GM06990 (cell line): ENCODE measurements at regions not wholly inside any gene's neighbourhood (a gene's known extent, or its start where the extent isn't known, plus 50 kb on each side); places are given as distances from the start of the nearest gene placed in this dataset.

ENCODE experiments used
- DNase-seq: peaks from one replicate; pipeline ENCODE4 v3.0.0-alpha.2; 2011; ENCODE audit not compliant: insufficient read length; ENCODE audit errors: extremely low read depth
- H3K27me3 ChIP-seq: replicated peaks from 2 replicates; pipeline ENCODE4 v1.6.0; 2011; ENCODE audit warnings: low read length; ENCODE audit not compliant: control insufficient read depth, insufficient read depth
- H3K36me3 ChIP-seq: 2 replicates; pipeline ENCODE4 v1.5.1; 2011; ENCODE audit warnings: low read length; ENCODE audit not compliant: control insufficient read depth, insufficient read depth
- H3K4me3 ChIP-seq: replicated peaks from 2 replicates; pipeline ENCODE4 v1.5.1; 2011; ENCODE audit warnings: low read depth, mild to moderate bottlenecking, control low read depth, low read length
- TF ChIP-seq, protein P1 (sequence below): IDR thresholded peaks from 2 replicates; pipeline ENCODE4 v1.5.1; 2011; ENCODE audit warnings: low read length, control low read depth, mild to moderate bottlenecking, inconsistent platforms; ENCODE audit not compliant: insufficient read depth, poor library complexity, severe bottlenecking

DNA sequence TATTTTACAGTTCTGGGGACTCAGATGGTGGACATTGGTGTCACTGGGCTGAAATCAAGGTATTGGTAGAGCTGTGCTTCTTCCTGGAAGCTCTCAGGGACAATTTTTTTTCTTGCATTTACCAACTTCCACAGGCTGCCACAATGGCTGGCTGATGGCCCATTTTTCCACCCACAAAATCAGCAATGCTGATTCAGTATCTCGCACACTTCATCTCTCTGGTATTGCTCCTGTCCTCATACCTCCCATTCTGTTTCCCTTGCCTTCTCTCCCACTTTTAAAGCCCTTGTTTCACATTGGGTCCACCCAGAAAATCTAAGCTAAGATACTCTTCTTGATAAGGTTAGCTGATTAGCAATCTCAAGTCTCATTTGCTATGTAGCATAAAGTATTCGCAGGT is 530.9 kb upstream of the POM121L12 start:
- DNase-seq = no peak
- H3K27me3 ChIP-seq = no peaks in the 10 kb centered on the region
- TF ChIP-seq, protein P1, sequence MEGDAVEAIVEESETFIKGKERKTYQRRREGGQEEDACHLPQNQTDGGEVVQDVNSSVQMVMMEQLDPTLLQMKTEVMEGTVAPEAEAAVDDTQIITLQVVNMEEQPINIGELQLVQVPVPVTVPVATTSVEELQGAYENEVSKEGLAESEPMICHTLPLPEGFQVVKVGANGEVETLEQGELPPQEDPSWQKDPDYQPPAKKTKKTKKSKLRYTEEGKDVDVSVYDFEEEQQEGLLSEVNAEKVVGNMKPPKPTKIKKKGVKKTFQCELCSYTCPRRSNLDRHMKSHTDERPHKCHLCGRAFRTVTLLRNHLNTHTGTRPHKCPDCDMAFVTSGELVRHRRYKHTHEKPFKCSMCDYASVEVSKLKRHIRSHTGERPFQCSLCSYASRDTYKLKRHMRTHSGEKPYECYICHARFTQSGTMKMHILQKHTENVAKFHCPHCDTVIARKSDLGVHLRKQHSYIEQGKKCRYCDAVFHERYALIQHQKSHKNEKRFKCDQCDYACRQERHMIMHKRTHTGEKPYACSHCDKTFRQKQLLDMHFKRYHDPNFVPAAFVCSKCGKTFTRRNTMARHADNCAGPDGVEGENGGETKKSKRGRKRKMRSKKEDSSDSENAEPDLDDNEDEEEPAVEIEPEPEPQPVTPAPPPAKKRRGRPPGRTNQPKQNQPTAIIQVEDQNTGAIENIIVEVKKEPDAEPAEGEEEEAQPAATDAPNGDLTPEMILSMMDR = no peak
- H3K36me3 ChIP-seq = no peaks in the 10 kb centered on the region
- H3K4me3 ChIP-seq = no peak overlapping the region

- DNase-seq = no peak
- TF ChIP-seq, protein P1 = no peak
- no peaks in the 10 kb centered on the region for H3K27me3 ChIP-seq
- H3K4me3 ChIP-seq = no peak overlapping the region
- H3K36me3 ChIP-seq = no peaks in the 10 kb centered on the region
Measured at GRCh38 chr7:52502281-52502680, 533.2 kb upstream of the POM121L12 start.

GRCh38 chr7:52501696-52502095 is 533.7 kb upstream of the POM121L12 start:
- DNase-seq = no peak
- H3K27me3 ChIP-seq = no peaks in the 10 kb centered on the region
- TF ChIP-seq, protein P1 = no peak
- H3K36me3 ChIP-seq = no peaks in the 10 kb centered on the region
- H3K4me3 ChIP-seq = no peak overlapping the region

DNA sequence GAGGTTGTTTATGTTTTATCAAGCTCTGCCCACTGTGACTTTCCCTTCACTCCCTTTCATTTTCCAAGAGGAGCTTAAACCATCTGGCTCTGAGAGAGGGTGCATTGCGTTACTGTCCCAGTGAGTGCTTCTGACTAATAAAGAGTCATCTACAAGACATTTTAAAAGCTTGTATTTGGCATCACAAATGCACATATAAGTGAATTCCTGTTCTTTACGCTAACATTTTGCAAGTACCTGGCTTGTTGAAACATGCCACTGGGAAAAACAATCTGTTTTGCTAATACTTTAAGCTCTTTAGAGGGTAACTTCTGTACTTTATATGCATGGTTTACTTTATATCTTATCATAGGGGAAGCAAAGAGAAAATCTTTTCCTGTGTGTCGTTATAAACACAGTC is 534.6 kb upstream of the POM121L12 start:
- no peak for DNase-seq
- TF ChIP-seq, protein P1 = no peak
- no peaks in the 10 kb centered on the region for H3K27me3 ChIP-seq
- no peaks in the 10 kb centered on the region for H3K36me3 ChIP-seq
- H3K4me3 ChIP-seq = no peak overlapping the region

DNA sequence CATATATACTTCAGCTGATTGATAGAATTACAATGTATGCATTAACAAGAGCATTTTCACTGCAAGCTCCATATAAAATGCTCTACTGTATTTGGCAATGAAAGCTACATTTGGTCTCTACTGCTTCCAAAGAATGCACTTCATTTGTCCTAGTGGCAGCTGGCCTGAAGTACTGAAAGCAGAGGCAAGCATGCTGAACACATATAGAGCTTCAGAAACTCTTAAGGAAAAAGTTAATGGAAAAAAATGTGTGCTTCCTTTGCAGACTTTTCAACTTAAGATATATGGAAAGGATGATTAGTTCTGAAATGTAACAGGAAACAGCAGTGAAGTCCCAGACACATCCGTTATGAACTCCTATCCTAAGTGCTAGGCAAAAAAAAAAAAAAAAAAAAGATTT is 537.1 kb upstream of the POM121L12 start:
- Histone ChIP-seq H3K36me3 (no peaks in the 10 kb centered on the region), H3K27me3 (no peaks in the 10 kb centered on the region), H3K4me3 (no peak overlapping the region)
- TF ChIP-seq, protein P1 = no peak
- no peak for DNase-seq

DNA sequence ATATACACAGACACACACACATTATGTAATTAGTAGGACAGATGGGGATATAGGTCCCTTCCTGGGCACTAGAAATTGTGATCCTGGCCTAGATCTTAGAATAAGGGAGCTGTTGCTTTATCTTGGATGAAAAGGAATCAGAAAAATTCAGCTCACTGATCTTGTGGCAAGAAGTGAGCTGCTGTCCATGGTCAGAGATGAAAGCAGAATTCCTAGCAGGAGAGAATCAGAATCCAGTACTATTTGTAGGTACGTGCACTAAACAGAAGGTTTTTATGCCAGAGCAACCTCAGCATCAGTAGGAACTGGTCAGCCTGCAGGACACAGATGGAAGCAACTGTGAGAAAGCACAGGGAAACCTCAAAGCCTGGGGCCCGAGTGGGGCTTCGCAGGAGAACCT is 549.2 kb upstream of the POM121L12 start:
- TF ChIP-seq, protein P1 = no peak
- no peak for DNase-seq
- no peak overlapping the region for H3K4me3 ChIP-seq

More for the DNA sequence above, 549.2 kb upstream of the POM121L12 start:
- H3K27me3 ChIP-seq = no peaks in the 10 kb centered on the region
- no peaks in the 10 kb centered on the region for H3K36me3 ChIP-seq
